ENCODE measurements at regions not wholly inside any gene's neighbourhood (a gene's known extent, or its start where the extent isn't known, plus 50 kb on each side); places are given as distances from the start of the nearest gene placed in this dataset.

- Histone ChIP-seq H3K27me3 (no peaks in the 10 kb centered on the region), H3K4me1 (no peaks in the 10 kb centered on the region), H3K27ac (no peak overlapping the region), H3K36me3 (no peaks in the 10 kb centered on the region), H3K9me3 (no peaks in the 10 kb centered on the region), H3K4me3 (no peak overlapping the region)
- in situ Hi-C loops (cut with MboI; ENCODE audit: low sequenced_read_pairs in 4 of 4) (no loop called here), intact Hi-C loops (cut with DNase I; ENCODE audit: low total_unique reads) (no loop called here)
- no peak for TF ChIP-seq POLR2A (IDR thresholded peaks at IDR 0.05)
- TF ChIP-seq, protein P1, sequence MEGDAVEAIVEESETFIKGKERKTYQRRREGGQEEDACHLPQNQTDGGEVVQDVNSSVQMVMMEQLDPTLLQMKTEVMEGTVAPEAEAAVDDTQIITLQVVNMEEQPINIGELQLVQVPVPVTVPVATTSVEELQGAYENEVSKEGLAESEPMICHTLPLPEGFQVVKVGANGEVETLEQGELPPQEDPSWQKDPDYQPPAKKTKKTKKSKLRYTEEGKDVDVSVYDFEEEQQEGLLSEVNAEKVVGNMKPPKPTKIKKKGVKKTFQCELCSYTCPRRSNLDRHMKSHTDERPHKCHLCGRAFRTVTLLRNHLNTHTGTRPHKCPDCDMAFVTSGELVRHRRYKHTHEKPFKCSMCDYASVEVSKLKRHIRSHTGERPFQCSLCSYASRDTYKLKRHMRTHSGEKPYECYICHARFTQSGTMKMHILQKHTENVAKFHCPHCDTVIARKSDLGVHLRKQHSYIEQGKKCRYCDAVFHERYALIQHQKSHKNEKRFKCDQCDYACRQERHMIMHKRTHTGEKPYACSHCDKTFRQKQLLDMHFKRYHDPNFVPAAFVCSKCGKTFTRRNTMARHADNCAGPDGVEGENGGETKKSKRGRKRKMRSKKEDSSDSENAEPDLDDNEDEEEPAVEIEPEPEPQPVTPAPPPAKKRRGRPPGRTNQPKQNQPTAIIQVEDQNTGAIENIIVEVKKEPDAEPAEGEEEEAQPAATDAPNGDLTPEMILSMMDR (IDR thresholded peaks at IDR 0.05 in 4 of 5, conservative IDR thresholded peaks at IDR 0.05 in 1 of 5) = no peak
- ATAC-seq = no peak
- DNase-seq = no peak
Observed at GRCh38 chr4:180190382-180190781, 2052.8 kb upstream of the TENM3 start.

DNA sequence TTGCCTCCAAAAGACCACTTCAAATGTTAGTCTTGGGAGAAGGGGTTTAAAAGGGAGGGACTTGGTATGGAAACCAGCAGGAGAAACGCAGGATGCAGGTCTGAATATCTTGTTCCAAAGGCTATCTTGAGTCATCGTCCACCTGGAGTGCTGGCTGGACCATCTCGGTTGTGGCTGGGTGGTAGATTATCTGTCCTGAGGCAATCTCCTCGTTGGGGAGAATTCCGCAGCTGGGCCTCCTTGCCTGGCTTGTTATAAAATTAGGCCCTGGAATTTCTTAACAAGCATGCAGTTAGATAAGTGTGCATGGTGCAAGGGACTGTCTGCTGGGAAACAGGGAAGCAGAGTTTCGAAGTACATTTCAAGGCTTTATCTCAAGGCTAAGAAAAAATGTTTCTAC is 2045.7 kb upstream of the TENM3 start:
- intact Hi-C loops (cut with DNase I; ENCODE audit: low total_unique reads) (no loop called here), in situ Hi-C loops (cut with MboI; ENCODE audit: low sequenced_read_pairs in 4 of 4) (no loop called here)
- no peak for DNase-seq
- Histone ChIP-seq H3K27me3 (no peaks in the 10 kb centered on the region), H3K36me3 (no peaks in the 10 kb centered on the region), H3K27ac (no peak overlapping the region), H3K4me1 (no peaks in the 10 kb centered on the region), H3K4me3 (no peak overlapping the region), H3K9me3 (no peaks in the 10 kb centered on the region)
- ATAC-seq = no peak
- TF ChIP-seq POLR2A (IDR thresholded peaks at IDR 0.05) = no peak
- TF ChIP-seq, protein P1 (IDR thresholded peaks at IDR 0.05 in 4 of 5, conservative IDR thresholded peaks at IDR 0.05 in 1 of 5) = no peak

- Histone ChIP-seq H3K4me3 (no peak overlapping the region), H3K9me3 (no peaks in the 10 kb centered on the region), H3K27me3 (no peaks in the 10 kb centered on the region), H3K27ac (no peak overlapping the region), H3K4me1 (no peaks in the 10 kb centered on the region), H3K36me3 (no peaks in the 10 kb centered on the region)
- DNase-seq (no peak), ATAC-seq (no peak)
- in situ Hi-C loops (cut with MboI; ENCODE audit: low sequenced_read_pairs in 4 of 4) (no loop called here), intact Hi-C loops (cut with DNase I; ENCODE audit: low total_unique reads) (no loop called here)
- TF ChIP-seq, protein P1 (IDR thresholded peaks at IDR 0.05 in 4 of 5, conservative IDR thresholded peaks at IDR 0.05 in 1 of 5) = no peak
- TF ChIP-seq POLR2A (IDR thresholded peaks at IDR 0.05) = no peak
Observed at GRCh38 chr4:180203349-180203748, 2039.9 kb upstream of the TENM3 start.

DNA sequence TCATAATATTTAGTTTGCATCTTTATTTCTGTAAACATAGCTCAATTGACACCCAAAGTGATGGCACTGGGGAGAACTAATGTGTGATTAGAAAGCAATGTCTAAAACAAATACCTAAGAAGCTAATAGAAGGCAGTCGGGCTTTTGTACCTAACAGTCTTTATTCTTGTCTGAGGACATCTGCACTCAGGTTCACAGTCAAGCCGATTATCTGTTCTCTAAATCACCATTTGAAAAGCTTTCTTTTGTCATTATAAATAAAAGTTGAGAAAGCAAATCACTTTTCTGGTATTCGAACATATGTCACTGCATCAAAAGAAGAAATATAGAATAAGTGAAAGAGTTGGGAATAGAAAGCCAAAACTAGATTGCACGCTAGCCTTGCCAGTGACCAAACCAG is 2037.9 kb upstream of the TENM3 start:
- ATAC-seq (no peak), DNase-seq (no peak)
- in situ Hi-C loops (cut with MboI; ENCODE audit: low sequenced_read_pairs in 4 of 4) (no loop called here), intact Hi-C loops (cut with DNase I; ENCODE audit: low total_unique reads) (no loop called here)
- H3K27me3 ChIP-seq = no peaks in the 10 kb centered on the region
- H3K4me1 ChIP-seq = no peaks in the 10 kb centered on the region
- H3K36me3 ChIP-seq = no peaks in the 10 kb centered on the region
- no peak overlapping the region for H3K4me3 ChIP-seq
- no peak for TF ChIP-seq POLR2A (IDR thresholded peaks at IDR 0.05)
- TF ChIP-seq, protein P1 (IDR thresholded peaks at IDR 0.05 in 4 of 5, conservative IDR thresholded peaks at IDR 0.05 in 1 of 5) = no peak
- no peaks in the 10 kb centered on the region for H3K9me3 ChIP-seq
- H3K27ac ChIP-seq = no peak overlapping the region

GRCh38 chr4:180207921-180208320 is 2035.3 kb upstream of the TENM3 start:
- no peaks in the 10 kb centered on the region for H3K27me3 ChIP-seq
- no peaks in the 10 kb centered on the region for H3K4me1 ChIP-seq
- TF ChIP-seq, protein P1 (IDR thresholded peaks at IDR 0.05 in 4 of 5, conservative IDR thresholded peaks at IDR 0.05 in 1 of 5) = no peak
- no peak for TF ChIP-seq POLR2A (IDR thresholded peaks at IDR 0.05)
- ATAC-seq = no peak
- in situ Hi-C loops (cut with MboI; ENCODE audit: low sequenced_read_pairs in 4 of 4) (no loop called here), intact Hi-C loops (cut with DNase I; ENCODE audit: low total_unique reads) (no loop called here)
- H3K27ac ChIP-seq = no peak overlapping the region
- DNase-seq = no peak
- H3K36me3 ChIP-seq = no peaks in the 10 kb centered on the region
- H3K9me3 ChIP-seq = no peaks in the 10 kb centered on the region
- H3K4me3 ChIP-seq = no peak overlapping the region

All from gastrocnemius medialis (tissue), 4 donors.